ENCODE measurements at regions not wholly inside any gene's neighbourhood (a gene's known extent, or its start where the extent isn't known, plus 50 kb on each side); places are given as distances from the start of the nearest gene placed in this dataset.
"Not testable (repeated sequence)": the region's sequence is repeated elsewhere in the genome, so short reads cannot be mapped to it uniquely, and the experiment has no call there.

GRCh38 chr7:140260352-140261104 lies 83.7 kb upstream of the KDM7A start:
- DNase-seq: no peak
- Histone ChIP-seq H3K27me3 (no peaks in the 10 kb centered on the region), H3K4me1 (ENCODE audit: insufficient read depth) (no peaks in the 10 kb centered on the region), H3K9me3 (no peaks in the 10 kb centered on the region), H3K36me3 (no peaks in the 10 kb centered on the region), H3K27ac (no peak overlapping the region), H3K4me3 (no peak overlapping the region)
- intact Hi-C loops (cut with DNase I): no loop called here
- WGBS, 3 donors: 43 to 49% (median 47%) methylated on average over 10 of the region's 10 CpGs
- TF ChIP-seq EP300 (IDR thresholded peaks at IDR 0.05) (no peak), POLR2A (IDR thresholded peaks at IDR 0.05) (no peak), CTCF (IDR thresholded peaks at IDR 0.05) (no peak)

- DNase-seq; H3K36me3 ChIP-seq; H3K27ac ChIP-seq; H3K4me3 ChIP-seq; H3K4me1 ChIP-seq (ENCODE audit: insufficient read depth); intact Hi-C loops (cut with DNase I); H3K9me3 ChIP-seq; H3K27me3 ChIP-seq: not testable (repeated sequence)
- 79 to 85% (median 80%) methylated on average over 3 of the region's 3 CpGs for WGBS, 3 donors
Observed at GRCh38 chr7:140257278-140257677, 80.5 kb upstream of the KDM7A start.

- H3K4me3 ChIP-seq; H3K27ac ChIP-seq; H3K27me3 ChIP-seq; H3K4me1 ChIP-seq (ENCODE audit: insufficient read depth); H3K36me3 ChIP-seq; DNase-seq; H3K9me3 ChIP-seq; intact Hi-C loops (cut with DNase I): not testable (repeated sequence)
- 86 to 91% (median 89%) methylated on average over 9 of the region's 9 CpGs for WGBS, 3 donors
Observed at GRCh38 chr7:140254976-140255375, 78.2 kb upstream of the KDM7A start.

- TF ChIP-seq CTCF (IDR thresholded peaks at IDR 0.05): no peak
- no peak for TF ChIP-seq EP300 (IDR thresholded peaks at IDR 0.05)
- no peak for TF ChIP-seq POLR2A (IDR thresholded peaks at IDR 0.05)
- Histone ChIP-seq H3K9me3 (no peaks in the 10 kb centered on the region), H3K27me3 (no peaks in the 10 kb centered on the region), H3K4me3 (no peak overlapping the region), H3K36me3 (no peaks in the 10 kb centered on the region), H3K27ac (no peak overlapping the region), H3K4me1 (ENCODE audit: insufficient read depth) (no peaks in the 10 kb centered on the region)
- intact Hi-C loops (cut with DNase I): no loop called here
- 56 to 60% (median 56%) methylated on average over 3 of the region's 3 CpGs for WGBS, 3 donors
- no peak for DNase-seq
Observed at GRCh38 chr7:140249036-140249806, 72.4 kb upstream of the KDM7A start.

- H3K4me3 ChIP-seq: no peak overlapping the region
- no peak for DNase-seq
- H3K4me1 ChIP-seq (ENCODE audit: insufficient read depth): no peaks in the 10 kb centered on the region
- WGBS, 3 donors: 65 to 73% (median 70%) methylated on average over 3 of the region's 3 CpGs
- H3K27me3 ChIP-seq: no peaks in the 10 kb centered on the region
- H3K36me3 ChIP-seq: no peaks in the 10 kb centered on the region
- H3K27ac ChIP-seq: no peak overlapping the region
- TF ChIP-seq CTCF (IDR thresholded peaks at IDR 0.05) (no peak), EP300 (IDR thresholded peaks at IDR 0.05) (no peak), POLR2A (IDR thresholded peaks at IDR 0.05) (no peak)
- intact Hi-C loops (cut with DNase I): no loop called here
- no peaks in the 10 kb centered on the region for H3K9me3 ChIP-seq
Observed at GRCh38 chr7:140247559-140247958, 70.8 kb upstream of the KDM7A start.

Data from ovary (tissue), 7 donors.